H1 (cell line): ENCODE measurements at regions not wholly inside any gene's neighbourhood (a gene's known extent, or its start where the extent isn't known, plus 50 kb on each side); places are given as distances from the start of the nearest gene placed in this dataset.
A peak's percentile ranks its signal among the peaks of the same experiment; 100 is the strongest.
"Not testable (repeated sequence)": the region's sequence is repeated elsewhere in the genome, so short reads cannot be mapped to it uniquely, and the experiment has no call there.

ENCODE experiments used
- CTCF ChIA-PET: fragments of 300-600 bp; sonication (Branson Sonifier 250); formaldehyde crosslinking; loops from one replicate; lab custom pipeline; 2021; ENCODE audit not compliant: partially characterized antibody; lab: Charles Lee
- POLR2A ChIA-PET: fragments of 300-600 bp; sonication (Branson Sonifier 250); formaldehyde crosslinking; loops from one replicate; lab custom pipeline; 2021; ENCODE audit warnings: inconsistent platforms; ENCODE audit not compliant: partially characterized antibody; lab: Charles Lee
- DNase-seq, 2 experiments: peaks; one replicate each; pipeline versions ENCODE4 v3.0.0 to v3.0.0-alpha.2; 2010 to 2022; ENCODE audit warnings: low spot score in 2 of 2, low read depth in 1 of 2, mixed read lengths in 1 of 2
- FAIRE-seq: peaks from 2 replicates; lab custom pipeline; 2011; peaks lifted over from hg19 to GRCh38; lab: Jason Lieb, UNC
- H2AFZ ChIP-seq: 2 replicates; pipeline ENCODE4 v1.8.1; 2012; ENCODE audit warnings: low read length, inconsistent platforms
- H2AK5ac ChIP-seq: 2 replicates; pipeline ENCODE4 v1.6.1; 2013; ENCODE audit warnings: low read depth, low read length
- H2BK120ac ChIP-seq: replicated peaks from 2 replicates; pipeline ENCODE3; 2013; ENCODE audit warnings: low read depth, low read length, inconsistent platforms
- H2BK12ac ChIP-seq: 2 replicates; pipeline ENCODE4 v1.6.1; 2013; ENCODE audit warnings: low read depth, low read length
- H2BK15ac ChIP-seq: 2 replicates; pipeline ENCODE4 v1.6.1; 2013; ENCODE audit warnings: low read length
- H2BK20ac ChIP-seq: 2 replicates; pipeline ENCODE4 v1.6.1; 2013; ENCODE audit warnings: low read length
- H2BK5ac ChIP-seq: 2 replicates; pipeline ENCODE4 v1.6.1; 2013; ENCODE audit warnings: low read depth, low read length
- H3K14ac ChIP-seq: 2 replicates; pipeline ENCODE4 v1.6.1; 2013; ENCODE audit warnings: inconsistent platforms; ENCODE audit not compliant: insufficient read length
- H3K18ac ChIP-seq: 2 replicates; pipeline ENCODE4 v1.6.1; 2013; ENCODE audit warnings: low read length; ENCODE audit errors: extremely low read depth
- H3K23ac ChIP-seq: 2 replicates; pipeline ENCODE4 v1.6.1; 2013; ENCODE audit warnings: inconsistent platforms; ENCODE audit not compliant: insufficient read length
- H3K23me2 ChIP-seq: 2 replicates; pipeline ENCODE4 v1.6.1; 2013; ENCODE audit warnings: low read depth, low read length
- H3K27ac ChIP-seq: 2 replicates; pipeline ENCODE4 v1.6.1; 2011; ENCODE audit warnings: low read depth, low read length, inconsistent platforms
- H3K27me3 ChIP-seq, 4 experiments: replicated peaks in 1 of 4; 1 replicate in 1 of 4; 2 replicates in 3 of 4; pipeline versions ENCODE4 v1.6.1 to v1.8.1; 2011 to 2013; ENCODE audit warnings: low read length in 3 of 4, mild to moderate bottlenecking in 3 of 4, inconsistent platforms in 2 of 4, mixed read lengths in 2 of 4, moderate library complexity in 1 of 4; ENCODE audit not compliant: control insufficient read depth in 3 of 4, insufficient read depth in 3 of 4; ENCODE audit errors: extremely low read depth in 1 of 4
- H3K36me3 ChIP-seq, 4 experiments: 2 replicates each; pipeline versions ENCODE4 v1.6.1 to v1.8.1; 2011 to 2013; ENCODE audit warnings: mild to moderate bottlenecking in 4 of 4, low read length in 3 of 4, moderate library complexity in 2 of 4, control low read depth in 1 of 4, inconsistent platforms in 1 of 4; ENCODE audit not compliant: insufficient read depth in 4 of 4, control insufficient read depth in 2 of 4
- H3K4ac ChIP-seq: replicated peaks from 2 replicates; pipeline ENCODE3; 2013; ENCODE audit warnings: low read length, low read depth, mixed read lengths, inconsistent platforms; ENCODE audit not compliant: insufficient read length
- H3K4me1 ChIP-seq, 4 experiments: replicated peaks in 1 of 4; 1 replicate in 1 of 4; 2 replicates in 3 of 4; pipeline versions ENCODE4 v1.6.1 to v1.8.1; 2011 to 2013; ENCODE audit warnings: low read length in 3 of 4, inconsistent platforms in 2 of 4, mixed read lengths in 1 of 4; ENCODE audit not compliant: insufficient read depth in 4 of 4, control insufficient read depth in 3 of 4
- H3K4me2 ChIP-seq, 2 experiments: 2 replicates each; pipeline versions ENCODE4 v1.6.1 to v1.8.1; 2011 to 2013; ENCODE audit warnings: low read depth in 2 of 2, low read length in 2 of 2, control low read depth in 1 of 2, inconsistent platforms in 1 of 2, mild to moderate bottlenecking in 1 of 2; ENCODE audit not compliant: insufficient read depth in 1 of 2
- H3K4me3 ChIP-seq, 4 experiments: fragments of 200-600, 300-600 bp in 1 of 4; sonication (generic), shearing (Covaris generic), sonication (Bioruptor Twin) in 1 of 4; 2 replicates each; pipeline versions ENCODE4 v1.5.1 to v1.8.1; 2011 to 2016; ENCODE audit warnings: low read length in 4 of 4, low read depth in 3 of 4, control low read depth in 2 of 4, inconsistent platforms in 2 of 4, mild to moderate bottlenecking in 2 of 4, mixed read lengths in 1 of 4, moderate library complexity in 1 of 4; ENCODE audit not compliant: insufficient read depth in 2 of 4; ENCODE audit errors: extremely low read depth in 1 of 4
- H3K56ac ChIP-seq: replicated peaks from 2 replicates; pipeline ENCODE3; 2013; ENCODE audit warnings: low read depth, mild to moderate bottlenecking, mixed read lengths, low read length, inconsistent platforms; ENCODE audit not compliant: insufficient read length
- H3K79me1 ChIP-seq: 2 replicates; pipeline ENCODE4 v1.6.1; 2013; ENCODE audit warnings: low read depth, low read length, control low read depth
- H3K79me2 ChIP-seq, 2 experiments: 2 replicates each; pipeline versions ENCODE4 v1.6.1 to v1.8.1; 2012 to 2013; ENCODE audit warnings: low read length in 2 of 2, mild to moderate bottlenecking in 2 of 2, inconsistent platforms in 1 of 2; ENCODE audit not compliant: insufficient read depth in 2 of 2, control insufficient read depth in 1 of 2
- H3K9ac ChIP-seq, 4 experiments: replicated peaks in 1 of 4; 1 replicate in 1 of 4; 2 replicates in 3 of 4; pipeline versions ENCODE4 v1.6.1 to v1.8.1; 2011 to 2013; ENCODE audit warnings: low read depth in 3 of 4, low read length in 3 of 4, control low read depth in 2 of 4, mild to moderate bottlenecking in 2 of 4, moderate library complexity in 2 of 4, inconsistent platforms in 1 of 4; ENCODE audit errors: extremely low read depth in 1 of 4
- H3K9me3 ChIP-seq, 2 experiments: 2 replicates each; pipeline versions ENCODE4 v1.6.1 to v1.8.1; 2012 to 2013; ENCODE audit warnings: mild to moderate bottlenecking in 2 of 2, moderate library complexity in 2 of 2, control low read depth in 1 of 2, inconsistent platforms in 1 of 2, low read depth in 1 of 2, low read length in 1 of 2, mixed read lengths in 1 of 2; ENCODE audit not compliant: insufficient read depth in 2 of 2
- H4K20me1 ChIP-seq, 2 experiments: replicated peaks in 1 of 2; 2 replicates each; pipeline versions ENCODE3 to v1.8.1; 2011 to 2013; ENCODE audit warnings: inconsistent platforms in 2 of 2, low read length in 2 of 2, mild to moderate bottlenecking in 1 of 2; ENCODE audit not compliant: insufficient read depth in 2 of 2, control insufficient read depth in 1 of 2
- H4K5ac ChIP-seq: 2 replicates; pipeline ENCODE4 v1.6.1; 2013; ENCODE audit warnings: low read length, low read depth, mixed read lengths, inconsistent platforms; ENCODE audit not compliant: insufficient read length
- H4K8ac ChIP-seq: 2 replicates; pipeline ENCODE4 v1.8.0; 2013; ENCODE audit warnings: mild to moderate bottlenecking, moderate library complexity, low read length, inconsistent platforms; ENCODE audit not compliant: insufficient read depth; ENCODE audit errors: extremely low read depth
- H4K91ac ChIP-seq: replicated peaks from 2 replicates; pipeline ENCODE3; 2013; ENCODE audit warnings: low read length, mixed read lengths, inconsistent platforms; ENCODE audit not compliant: insufficient read length
- CEBPB ChIP-seq: IDR thresholded peaks from 2 replicates; pipeline ENCODE4 v1.6.1; 2012; ENCODE audit warnings: low read depth, low read length
- WGBS, 2 experiments: shearing (Covaris generic) in 1 of 2; methylation state at CpG; one replicate each; pipeline versions ENCODE4 v1.1.6 to v1.1.7; 2013 to 2015; ENCODE audit warnings: low lambda C conversion rate in 2 of 2, mixed read lengths in 2 of 2, inconsistent platforms in 1 of 2, low coverage in 1 of 2, missing lambda C conversion rate in 1 of 2; ENCODE audit not compliant: insufficient replicate concordance in 2 of 2, insufficient coverage in 1 of 2, insufficient read length in 1 of 2; ENCODE audit errors: extremely low coverage in 1 of 2, missing lambda C conversion rate in 1 of 2; 5-methylcytosine and 5-hydroxymethylcytosine counted together

GRCh38 chr4:190122161-190123142 lies 51.1 kb upstream of the DUX4 start:
- H3K4me2 ChIP-seq, H4K8ac ChIP-seq, H3K14ac ChIP-seq, H4K91ac ChIP-seq, H3K4me3 ChIP-seq, H3K27me3 ChIP-seq, H3K9ac ChIP-seq, H3K27ac ChIP-seq, H3K4me1 ChIP-seq, H2BK120ac ChIP-seq, H3K23ac ChIP-seq, H2BK15ac ChIP-seq, FAIRE-seq, CTCF ChIA-PET, H3K79me2 ChIP-seq, H2AK5ac ChIP-seq, H2BK5ac ChIP-seq, H3K23me2 ChIP-seq, H4K5ac ChIP-seq, H3K18ac ChIP-seq, H3K4ac ChIP-seq, H3K36me3 ChIP-seq, H2BK12ac ChIP-seq, H2BK20ac ChIP-seq, H3K56ac ChIP-seq, POLR2A ChIA-PET, H3K79me1 ChIP-seq, H4K20me1 ChIP-seq, H2AFZ ChIP-seq: not testable (repeated sequence)
- 90 to 100% methylated on average over 6 to 7 of the region's 29 CpGs for WGBS, 2 experiments
- H3K9me3 ChIP-seq, result peaks cover 2 to 28% of the 10 kb centered on the region in 2 experiments; a peak in 3 of 4 replicates
- TF ChIP-seq CEBPB, result peak; percentile 23; the same call in 1 of the 2 replicates
- peak in 1 of 2 experiments; percentile 52 for DNase-seq
